ENCODE measurements at regions not wholly inside any gene's neighbourhood (a gene's known extent, or its start where the extent isn't known, plus 50 kb on each side); places are given as distances from the start of the nearest gene placed in this dataset.

- no peak for DNase-seq (ENCODE audit: low spot score)
- no peak overlapping the region for H3K27ac ChIP-seq
- H3K4me3 ChIP-seq = no peak overlapping the region
- no peak for TF ChIP-seq CTCF (IDR thresholded peaks at IDR 0.05)
These were observed 797.2 kb upstream of the ADAMTS5 start for GRCh38 chr21:27764056-27764455.

GRCh38 chr21:27761623-27762022 lies 794.7 kb upstream of the ADAMTS5 start:
- H3K4me3 ChIP-seq = no peak overlapping the region
- H3K27ac ChIP-seq = no peak overlapping the region
- DNase-seq (ENCODE audit: low spot score) = no peak
- no peak for TF ChIP-seq CTCF (IDR thresholded peaks at IDR 0.05)

- no peak overlapping the region for H3K27ac ChIP-seq
- DNase-seq (ENCODE audit: low spot score) = no peak
- H3K4me3 ChIP-seq = no peak overlapping the region
- TF ChIP-seq CTCF (IDR thresholded peaks at IDR 0.05) = no peak
These were observed 792.9 kb upstream of the ADAMTS5 start for GRCh38 chr21:27759820-27760219.

GRCh38 chr21:27759091-27759659 lies 792.3 kb upstream of the ADAMTS5 start:
- no peak for DNase-seq (ENCODE audit: low spot score)
- no peak overlapping the region for H3K4me3 ChIP-seq
- no peak overlapping the region for H3K27ac ChIP-seq
- no peak for TF ChIP-seq CTCF (IDR thresholded peaks at IDR 0.05)

GRCh38 chr21:27756191-27756590 lies 789.3 kb upstream of the ADAMTS5 start:
- Histone ChIP-seq H3K4me3 (no peak overlapping the region), H3K27ac (no peak overlapping the region)
- DNase-seq (ENCODE audit: low spot score) = no peak
- TF ChIP-seq CTCF (IDR thresholded peaks at IDR 0.05) = no peak

- Histone ChIP-seq H3K27ac (no peak overlapping the region), H3K4me3 (no peak overlapping the region)
- TF ChIP-seq CTCF (IDR thresholded peaks at IDR 0.05) = no peak
- no peak for DNase-seq (ENCODE audit: low spot score)
These were observed 777.2 kb upstream of the ADAMTS5 start for GRCh38 chr21:27743971-27744564.

- Histone ChIP-seq H3K27ac (no peak overlapping the region), H3K4me3 (no peak overlapping the region)
- DNase-seq (ENCODE audit: low spot score) = no peak
- no peak for TF ChIP-seq CTCF (IDR thresholded peaks at IDR 0.05)
These were observed 774.8 kb upstream of the ADAMTS5 start for GRCh38 chr21:27741736-27742135.

Measured in coronary artery (tissue), 2 donors.